OCI-LY7 (cell line): ENCODE measurements at regions not wholly inside any gene's neighbourhood (a gene's known extent, or its start where the extent isn't known, plus 50 kb on each side); places are given as distances from the start of the nearest gene placed in this dataset.

Source experiments
- BruUV-seq: library from RNA; stranded (reverse); fragments of 400-500 nt; replicated peaks from 2 replicates; lab custom pipeline; 2021; lab: Mats Ljungman, UMichigan
- CTCF ChIA-PET: fragments of 300-600 bp; sonication (Branson Sonifier 250); formaldehyde crosslinking; loops from one replicate; lab custom pipeline; 2022; ENCODE audit warnings: antibody characterized with exemption; ENCODE audit not compliant: unreplicated experiment; lab: Charles Lee
- POLR2A ChIA-PET: fragments of 300-600 bp; sonication (Branson Sonifier 250); formaldehyde crosslinking; loops from one replicate; lab custom pipeline; 2022; ENCODE audit warnings: antibody characterized with exemption; lab: Charles Lee
- DNase-seq: peaks from one replicate; pipeline ENCODE4 v3.0.0-alpha.2; 2015; ENCODE audit warnings: low spot score
- H2AFZ ChIP-seq: fragments of 200-600 bp; sonication (generic), shearing (Covaris generic); 2 replicates; pipeline ENCODE4 v1.6.1; 2014; ENCODE audit warnings: mild to moderate bottlenecking, antibody characterized with exemption, low read length, moderate library complexity
- H3K27ac ChIP-seq: fragments of 200-600 bp; sonication (generic); 2 replicates; pipeline ENCODE4 v1.5.1; 2014; ENCODE audit warnings: mixed run types, low read depth, mild to moderate bottlenecking, moderate library complexity, low read length, inconsistent platforms; ENCODE audit not compliant: poor library complexity, severe bottlenecking
- H3K36me3 ChIP-seq: fragments of 200-600 bp; sonication (generic); 2 replicates; pipeline ENCODE4 v1.6.1; 2014; ENCODE audit warnings: mild to moderate bottlenecking, antibody characterized with exemption, low read length, moderate library complexity, mixed read lengths; ENCODE audit not compliant: insufficient read depth
- H3K4me1 ChIP-seq: fragments of 200-600 bp; sonication (generic); 2 replicates; pipeline ENCODE4 v1.5.1; 2014; ENCODE audit warnings: mild to moderate bottlenecking, low read length; ENCODE audit not compliant: insufficient read depth, poor library complexity, severe bottlenecking
- H3K4me2 ChIP-seq: fragments of 200-600 bp; sonication (generic); 2 replicates; pipeline ENCODE4 v1.6.1; 2014; ENCODE audit warnings: mild to moderate bottlenecking, low read length
- H3K4me3 ChIP-seq: fragments of 200-600 bp; sonication (generic); 2 replicates; pipeline ENCODE4 v1.5.1; 2014; ENCODE audit warnings: mild to moderate bottlenecking, low read depth, low read length; ENCODE audit not compliant: poor library complexity, severe bottlenecking
- H3K79me2 ChIP-seq: fragments of 200-600 bp; sonication (generic); 2 replicates; pipeline ENCODE4 v1.6.1; 2016; ENCODE audit warnings: low read depth, mild to moderate bottlenecking, low read length, moderate library complexity, mixed read lengths; ENCODE audit not compliant: insufficient read depth
- H3K9me2 ChIP-seq: fragments of 200-600 bp; sonication (generic); 2 replicates; pipeline ENCODE4 v1.6.1; 2016; ENCODE audit warnings: mild to moderate bottlenecking, low read length, mixed read lengths; ENCODE audit not compliant: insufficient read depth
- H3K9me3 ChIP-seq: fragments of 200-600 bp; sonication (generic); 2 replicates; pipeline ENCODE4 v1.6.1; 2014; ENCODE audit warnings: mild to moderate bottlenecking, mixed run types, low read length, mixed read lengths
- H4K20me1 ChIP-seq: fragments of 200-600 bp; sonication (generic); 2 replicates; pipeline ENCODE4 v1.6.1; 2014; ENCODE audit warnings: mild to moderate bottlenecking, antibody characterized with exemption, low read length, moderate library complexity, mixed read lengths; ENCODE audit not compliant: insufficient read depth
- CTCF ChIP-seq: fragments of 200-600 bp; sonication (generic); conservative IDR thresholded peaks from 2 replicates; pipeline ENCODE4 v1.5.1; 2014; ENCODE audit warnings: mild to moderate bottlenecking, antibody characterized with exemption, low read length, moderate library complexity, mixed read lengths
- EZH2phosphoT487 ChIP-seq: fragments of 200-600 bp; sonication (generic); IDR thresholded peaks from 2 replicates; pipeline ENCODE4 v1.6.1; 2018; ENCODE audit warnings: low read depth, borderline replicate concordance, mild to moderate bottlenecking, mixed run types, antibody characterized with exemption, low read length, moderate library complexity, mixed read lengths
- intact Hi-C: fragments of 100-400 bp; cut with micrococcal nuclease; formaldehyde crosslinking; loops from one replicate; pipeline ENCODE4 v1.10.0; 2022; ENCODE audit not compliant: unreplicated experiment

DNA sequence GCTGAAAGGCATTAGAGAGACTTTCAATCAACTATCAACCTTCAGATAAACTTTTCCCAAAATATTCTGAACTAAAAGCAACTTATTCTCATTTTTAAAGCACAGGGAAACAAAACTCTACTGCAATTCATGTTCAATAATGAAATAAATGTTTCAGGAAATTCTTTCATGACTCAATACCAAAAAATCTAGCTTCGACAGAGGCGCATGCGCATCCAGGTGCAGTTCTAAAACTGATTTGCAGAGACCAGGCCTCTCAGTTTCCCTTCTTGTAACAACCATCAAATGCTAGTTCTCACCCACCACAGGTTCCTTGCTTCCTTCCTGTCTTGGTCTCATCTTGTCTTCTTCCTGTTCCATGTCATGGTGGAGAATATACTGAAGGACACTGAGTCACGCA is 55.3 kb upstream of the NRBF2 start:
- Histone ChIP-seq H2AFZ (no peak overlapping the region), H3K9me3 (no peaks in the 10 kb centered on the region), H3K4me2 (no peak overlapping the region), H3K4me3 (no peak overlapping the region), H3K4me1 (no peaks in the 10 kb centered on the region), H3K27ac (no peak overlapping the region), H4K20me1 (no peaks in the 10 kb centered on the region), H3K36me3 (no peaks in the 10 kb centered on the region), H3K9me2 (no peaks in the 10 kb centered on the region), H3K79me2 (no peaks in the 10 kb centered on the region)
- no peak for TF ChIP-seq EZH2phosphoT487
- no peak for TF ChIP-seq CTCF
- no TSS peak for BruUV-seq
- DNase-seq: no peak
- intact Hi-C loops: no loop called here
- CTCF ChIA-PET: no interaction called here
- POLR2A ChIA-PET: interaction anchor here (0.9 to 1.1 kb wide), 2 partner anchors 10 to 13 kb away, joined by 3 to 5 read pairs; no protein-coding TSS in a partner anchor

DNA sequence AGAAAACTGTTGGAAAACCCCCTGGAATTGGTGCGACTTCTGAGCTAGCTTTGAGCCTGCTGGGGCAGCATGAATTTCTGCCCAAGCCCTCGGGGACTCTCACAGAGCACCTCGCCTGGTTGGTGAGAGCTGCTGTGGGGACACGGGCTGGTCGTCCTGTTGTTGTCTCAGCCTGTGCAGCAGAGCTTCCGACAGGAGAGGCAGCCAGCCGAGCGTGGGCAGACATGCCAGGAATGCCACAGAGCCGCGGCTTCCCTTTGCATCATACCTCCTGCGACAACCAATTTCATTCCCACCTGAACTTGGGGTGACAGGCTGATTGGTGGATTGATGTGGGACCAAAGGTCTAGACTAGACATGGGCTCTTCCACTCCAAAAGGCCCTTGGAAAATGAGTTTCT is 60.2 kb upstream of the NRBF2 start:
- ChIA-PET POLR2A (interaction anchor here (0.7 to 1.2 kb wide), 2 partner anchors 11 to 131 kb away, joined by 3 to 5 read pairs; no protein-coding TSS in a partner anchor), CTCF (no interaction called here)
- Histone ChIP-seq H3K4me3 (no peak overlapping the region), H3K9me2 (no peaks in the 10 kb centered on the region), H4K20me1 (no peaks in the 10 kb centered on the region), H3K4me1 (no peaks in the 10 kb centered on the region), H3K27ac (no peak overlapping the region), H3K4me2 (no peak overlapping the region), H3K79me2 (no peaks in the 10 kb centered on the region), H3K9me3 (no peaks in the 10 kb centered on the region), H2AFZ (no peak overlapping the region), H3K36me3 (no peaks in the 10 kb centered on the region)
- intact Hi-C loops: no loop called here
- TF ChIP-seq CTCF (no peak), EZH2phosphoT487 (no peak)
- BruUV-seq: no TSS peak
- DNase-seq: no peak

GRCh38 chr10:63071145-63071544 is 62.0 kb upstream of the NRBF2 start:
- CTCF ChIA-PET: no interaction called here
- no peak for DNase-seq
- Histone ChIP-seq H4K20me1 (no peaks in the 10 kb centered on the region), H3K36me3 (no peaks in the 10 kb centered on the region), H2AFZ (no peak overlapping the region), H3K27ac (no peak overlapping the region), H3K9me3 (no peaks in the 10 kb centered on the region), H3K79me2 (no peaks in the 10 kb centered on the region), H3K4me2 (no peak overlapping the region), H3K4me1 (no peaks in the 10 kb centered on the region), H3K9me2 (no peaks in the 10 kb centered on the region), H3K4me3 (no peak overlapping the region)
- intact Hi-C loops: no loop called here
- POLR2A ChIA-PET: interaction anchor here (0.6 kb wide), 1 partner anchor 13 kb away, joined by 3 read pairs; no protein-coding TSS in a partner anchor
- no peak for TF ChIP-seq CTCF
- no TSS peak for BruUV-seq
